Tibial nerve (tissue), 4 donors: ENCODE measurements at regions not wholly inside any gene's neighbourhood (a gene's known extent, or its start where the extent isn't known, plus 50 kb on each side); places are given as distances from the start of the nearest gene placed in this dataset.

Experiments
- EP300 ChIP-seq, 2 donors: sonication (generic); formaldehyde crosslinking; IDR thresholded peaks; one replicate each; pipeline ENCODE4 v1.6.1; 2017; ENCODE audit warnings: antibody characterized with exemption in 2 of 2, mild to moderate bottlenecking in 1 of 2
- POLR2A ChIP-seq, 2 donors: fragments of 450-650 bp; IDR thresholded peaks; one replicate each; pipeline ENCODE4 v1.6.1; 2017; ENCODE audit warnings: antibody characterized with exemption in 2 of 2, mild to moderate bottlenecking in 2 of 2, moderate library complexity in 2 of 2
- TF ChIP-seq, protein P1 (sequence below), 5 experiments: fragments of 200-600 bp in 3 of 5; fragments of 450-650 bp in 2 of 5; sonication (generic) in 3 of 5; IDR thresholded peaks; one replicate each; pipeline ENCODE4 v1.5.1; 2016 to 2019; ENCODE audit warnings: antibody characterized with exemption in 5 of 5, mild to moderate bottlenecking in 3 of 5, moderate library complexity in 2 of 5

DNA sequence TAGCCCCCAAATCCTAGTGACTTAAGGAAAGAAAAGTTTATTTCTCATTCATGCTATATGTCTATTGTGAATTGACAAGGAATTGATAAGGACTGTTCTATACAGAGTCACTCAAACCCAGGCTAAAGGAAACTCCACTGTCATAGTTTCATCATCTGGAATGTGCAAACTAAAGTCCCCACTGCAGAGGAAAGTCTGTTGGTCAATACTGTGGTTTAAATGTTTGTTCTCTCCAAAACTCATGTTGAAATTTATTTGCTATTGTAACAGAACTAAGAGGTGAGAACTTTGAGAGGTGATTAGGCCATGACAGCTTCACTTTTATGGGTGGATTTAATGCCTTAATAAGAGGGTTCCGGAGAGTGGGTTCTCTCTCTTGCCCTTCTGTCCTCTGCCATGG is 149.6 kb downstream of the COX18 start:
- TF ChIP-seq, protein P1, sequence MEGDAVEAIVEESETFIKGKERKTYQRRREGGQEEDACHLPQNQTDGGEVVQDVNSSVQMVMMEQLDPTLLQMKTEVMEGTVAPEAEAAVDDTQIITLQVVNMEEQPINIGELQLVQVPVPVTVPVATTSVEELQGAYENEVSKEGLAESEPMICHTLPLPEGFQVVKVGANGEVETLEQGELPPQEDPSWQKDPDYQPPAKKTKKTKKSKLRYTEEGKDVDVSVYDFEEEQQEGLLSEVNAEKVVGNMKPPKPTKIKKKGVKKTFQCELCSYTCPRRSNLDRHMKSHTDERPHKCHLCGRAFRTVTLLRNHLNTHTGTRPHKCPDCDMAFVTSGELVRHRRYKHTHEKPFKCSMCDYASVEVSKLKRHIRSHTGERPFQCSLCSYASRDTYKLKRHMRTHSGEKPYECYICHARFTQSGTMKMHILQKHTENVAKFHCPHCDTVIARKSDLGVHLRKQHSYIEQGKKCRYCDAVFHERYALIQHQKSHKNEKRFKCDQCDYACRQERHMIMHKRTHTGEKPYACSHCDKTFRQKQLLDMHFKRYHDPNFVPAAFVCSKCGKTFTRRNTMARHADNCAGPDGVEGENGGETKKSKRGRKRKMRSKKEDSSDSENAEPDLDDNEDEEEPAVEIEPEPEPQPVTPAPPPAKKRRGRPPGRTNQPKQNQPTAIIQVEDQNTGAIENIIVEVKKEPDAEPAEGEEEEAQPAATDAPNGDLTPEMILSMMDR (IDR thresholded peaks at IDR 0.05): no peak
- no peak for TF ChIP-seq POLR2A (IDR thresholded peaks at IDR 0.05)
- no peak for TF ChIP-seq EP300 (IDR thresholded peaks at IDR 0.05)
